ENCODE measurements at regions not wholly inside any gene's neighbourhood (a gene's known extent, or its start where the extent isn't known, plus 50 kb on each side); places are given as distances from the start of the nearest gene placed in this dataset.

- ChIA-PET RAD21 (ENCODE audit: low non-redundant PET in 1 of 2, low total read pairs in 2 of 2, uncharacterized antibody in 2 of 2, unreplicated experiment in 2 of 2) (no interaction called here), POLR2A (no interaction called here), CTCF (no interaction called here)
- Histone ChIP-seq H3K4me1 (ENCODE audit: control insufficient read depth in 1 of 2, insufficient read depth in 2 of 2, low read length in 2 of 2) (no peaks in the 10 kb centered on the region), H3K4me3 (replicated peaks in 1 of 2; ENCODE audit: low read depth in 1 of 2, low read length in 2 of 2) (no peak overlapping the region), H3K27ac (ENCODE audit: low read depth, low read length) (no peak overlapping the region), H3K79me2 (ENCODE audit: insufficient read depth, low read length) (no peaks in the 10 kb centered on the region), H3K36me3 (ENCODE audit: control insufficient read depth in 1 of 2, insufficient read depth in 2 of 2, low read length in 2 of 2) (no peaks in the 10 kb centered on the region), H3K4me2 (ENCODE audit: low read length) (no peak overlapping the region), H3K27me3 (ENCODE audit: insufficient read depth, low read length) (no peaks in the 10 kb centered on the region), H3K9ac (ENCODE audit: low read length) (no peak overlapping the region), H3K9me3 (ENCODE audit: control insufficient read depth in 1 of 2, insufficient read depth in 1 of 2, low read depth in 1 of 2, low read length in 2 of 2) (no peaks in the 10 kb centered on the region), H2AFZ (ENCODE audit: low read depth, low read length, poor library complexity, severe bottlenecking) (no peak overlapping the region), H4K20me1 (ENCODE audit: insufficient read depth) (no peaks in the 10 kb centered on the region), H3K9me2 (ENCODE audit: insufficient read depth) (no peaks in the 10 kb centered on the region)
- ATAC-seq, result no peak
- BruUV-seq (replicated peaks), result no TSS peak
- TF ChIP-seq SIN3A (IDR thresholded peaks at IDR 0.05; ENCODE audit: low read depth) (no peak), CTCF (IDR thresholded peaks at IDR 0.05 in 2 of 3, conservative IDR thresholded peaks at IDR 0.05 in 1 of 3; ENCODE audit: borderline replicate concordance in 1 of 3, insufficient read depth in 1 of 3, low read depth in 2 of 3, low read length in 2 of 3) (no peak), CEBPB (IDR thresholded peaks at IDR 0.05; ENCODE audit: low read depth) (no peak), RAD21 (IDR thresholded peaks at IDR 0.05; ENCODE audit: low read depth) (no peak), EGR1 (IDR thresholded peaks at IDR 0.05; ENCODE audit: low read depth) (no peak), EZH2phosphoT487 (IDR thresholded peaks at IDR 0.05; ENCODE audit: borderline replicate concordance) (no peak), POLR2AphosphoS5 (IDR thresholded peaks at IDR 0.05; ENCODE audit: low read depth, low read length) (no peak), EZH2 (IDR thresholded peaks at IDR 0.05) (no peak), POLR2A (IDR thresholded peaks at IDR 0.05; ENCODE audit: borderline replicate concordance, extremely low read depth, insufficient read depth, insufficient read length) (no peak), CBX3 (IDR thresholded peaks at IDR 0.05; ENCODE audit: low read depth) (no peak), FOSL1 (IDR thresholded peaks at IDR 0.05; ENCODE audit: low read depth) (no peak), ELF1 (IDR thresholded peaks at IDR 0.05; ENCODE audit: borderline replicate concordance, low read depth) (no peak), MAX (IDR thresholded peaks at IDR 0.05) (no peak)
- no peak for DNase-seq (ENCODE audit: low read depth, low spot score)
- intact Hi-C loops (cut with micrococcal nuclease), result no loop called here
Measured at GRCh38 chr7:34373940-34374339, 284.1 kb upstream of the NPSR1 start.
